Body of pancreas (tissue), 4 donors: ENCODE measurements at regions not wholly inside any gene's neighbourhood (a gene's known extent, or its start where the extent isn't known, plus 50 kb on each side); places are given as distances from the start of the nearest gene placed in this dataset.

Experiments used
- ATAC-seq: fragments of 150-250 bp; one replicate; pipeline ENCODE4 v1.9.1; 2016
- DNase-seq, 4 donors: peaks; one replicate each; pipeline ENCODE4 v3.0.0-alpha.2; 2019
- H3K27ac ChIP-seq, 4 donors: fragments of 200-600 bp; sonication (generic); 1 replicate in 3 of 4; 2 replicates in 1 of 4; pipeline versions ENCODE4 v1.5.1 to v1.6.1; 2016 to 2019; ENCODE audit warnings: mild to moderate bottlenecking in 1 of 4, mixed read lengths in 1 of 4, moderate library complexity in 1 of 4
- H3K27me3 ChIP-seq, 2 donors: fragments of 200-600 bp; sonication (generic); one replicate each; pipeline ENCODE4 v1.6.0; 2016; ENCODE audit warnings: mild to moderate bottlenecking in 1 of 2
- H3K36me3 ChIP-seq, 2 donors: fragments of 200-600 bp; sonication (generic); replicated peaks in 1 of 2; 2 replicates each; pipeline ENCODE4 v1.5.1; 2016; ENCODE audit warnings: low read depth in 2 of 2; ENCODE audit not compliant: insufficient read depth in 1 of 2
- H3K4me1 ChIP-seq: fragments of 200-600 bp; sonication (generic); one replicate; pipeline ENCODE4 v1.6.0; 2016
- H3K4me3 ChIP-seq, 2 donors: fragments of 200-600 bp; sonication (generic); 1 replicate in 1 of 2; 2 replicates in 1 of 2; pipeline ENCODE4 v1.5.1; 2016 to 2019
- H3K9me3 ChIP-seq, 3 donors: fragments of 200-600 bp; sonication (generic); 1 replicate in 2 of 3; 2 replicates in 1 of 3; pipeline ENCODE4 v1.5.1; 2016
- CTCF ChIP-seq, 7 experiments: fragments of 450-650 bp in 4 of 7; fragments of 200-600 bp in 3 of 7; sonication (generic) in 3 of 7; IDR thresholded peaks; one replicate each; pipeline ENCODE4 v1.5.1; 2016 to 2019; ENCODE audit warnings: antibody characterized with exemption in 7 of 7
- POLR2A ChIP-seq, 3 donors: fragments of 450-650 bp; IDR thresholded peaks; one replicate each; pipeline ENCODE4 v1.6.1; 2016; ENCODE audit warnings: antibody characterized with exemption in 3 of 3, mild to moderate bottlenecking in 2 of 3
- WGBS, 2 donors: methylation state at CpG; one replicate each; pipeline ENCODE4 v1.1.5; 2017; 5-methylcytosine and 5-hydroxymethylcytosine counted together
- intact Hi-C: fragments of 100-400 bp; cut with DNase I; formaldehyde crosslinking; loops from one replicate; pipeline ENCODE4 v1.15.1; 2023

- TF ChIP-seq CTCF (IDR thresholded peaks at IDR 0.05) (no peak), POLR2A (IDR thresholded peaks at IDR 0.05) (no peak)
- intact Hi-C loops: no loop called here
- ATAC-seq (no peak), DNase-seq (no peak)
- no peak overlapping the region for H3K4me3 ChIP-seq
- 77 to 100% methylated on average over 1 of the region's 1 CpG for WGBS, 2 donors
- no peaks in the 10 kb centered on the region for H3K9me3 ChIP-seq
- H3K36me3 ChIP-seq: no peaks in the 10 kb centered on the region
- H3K4me1 ChIP-seq: no peaks in the 10 kb centered on the region
- H3K27ac ChIP-seq: no peak overlapping the region
- H3K27me3 ChIP-seq: no peaks in the 10 kb centered on the region
Measured at GRCh38 chr20:52708137-52708536, 264.0 kb upstream of the TSHZ2 start.

- no peaks in the 10 kb centered on the region for H3K27me3 ChIP-seq
- intact Hi-C loops: no loop called here
- ATAC-seq: no peak
- no peak for TF ChIP-seq CTCF (IDR thresholded peaks at IDR 0.05)
- no peak for TF ChIP-seq POLR2A (IDR thresholded peaks at IDR 0.05)
- DNase-seq: no peak
- H3K9me3 ChIP-seq: no peaks in the 10 kb centered on the region
- H3K4me3 ChIP-seq: no peak overlapping the region
- H3K36me3 ChIP-seq: no peaks in the 10 kb centered on the region
- no peaks in the 10 kb centered on the region for H3K4me1 ChIP-seq
- WGBS, 2 donors: 74 to 76% methylated on average over 1 of the region's 1 CpG
- H3K27ac ChIP-seq: no peak overlapping the region
Measured at GRCh38 chr20:52704553-52704952, 267.6 kb upstream of the TSHZ2 start.

GRCh38 chr20:52688345-52688744 lies 283.8 kb upstream of the TSHZ2 start:
- TF ChIP-seq POLR2A (IDR thresholded peaks at IDR 0.05) (no peak), CTCF (IDR thresholded peaks at IDR 0.05) (no peak)
- Histone ChIP-seq H3K27ac (no peak overlapping the region), H3K4me1 (no peaks in the 10 kb centered on the region), H3K4me3 (no peak overlapping the region), H3K36me3 (no peaks in the 10 kb centered on the region), H3K27me3 (no peaks in the 10 kb centered on the region), H3K9me3 (no peaks in the 10 kb centered on the region)
- ATAC-seq (no peak), DNase-seq (no peak)
- intact Hi-C loops: no loop called here
- 43 to 48% methylated on average over 2 of the region's 2 CpGs for WGBS, 2 donors

- 34 to 47% methylated on average over 5 of the region's 5 CpGs for WGBS, 2 donors
- no peak overlapping the region for H3K4me3 ChIP-seq
- ATAC-seq (no peak), DNase-seq (no peak)
- H3K36me3 ChIP-seq: no peaks in the 10 kb centered on the region
- intact Hi-C loops: no loop called here
- H3K27ac ChIP-seq: no peak overlapping the region
- H3K27me3 ChIP-seq: no peaks in the 10 kb centered on the region
- H3K9me3 ChIP-seq: no peaks in the 10 kb centered on the region
- H3K4me1 ChIP-seq: no peaks in the 10 kb centered on the region
- no peak for TF ChIP-seq POLR2A (IDR thresholded peaks at IDR 0.05)
- no peak for TF ChIP-seq CTCF (IDR thresholded peaks at IDR 0.05)
Measured at GRCh38 chr20:52684905-52685304, 287.3 kb upstream of the TSHZ2 start.

GRCh38 chr20:52684176-52684575 lies 288.0 kb upstream of the TSHZ2 start:
- H3K9me3 ChIP-seq: no peaks in the 10 kb centered on the region
- H3K4me1 ChIP-seq: no peaks in the 10 kb centered on the region
- TF ChIP-seq CTCF (IDR thresholded peaks at IDR 0.05) (no peak), POLR2A (IDR thresholded peaks at IDR 0.05) (no peak)
- WGBS, 2 donors: 52 to 56% methylated on average over 10 to 14 of the region's 14 CpGs
- no peak overlapping the region for H3K4me3 ChIP-seq
- H3K27me3 ChIP-seq: no peaks in the 10 kb centered on the region
- DNase-seq (no peak), ATAC-seq (no peak)
- no peak overlapping the region for H3K27ac ChIP-seq
- intact Hi-C loops: no loop called here
- no peaks in the 10 kb centered on the region for H3K36me3 ChIP-seq
